GM21737 (cell line): ENCODE measurements at regions not wholly inside any gene's neighbourhood (a gene's known extent, or its start where the extent isn't known, plus 50 kb on each side); places are given as distances from the start of the nearest gene placed in this dataset.
"Not testable (repeated sequence)": the region's sequence is repeated elsewhere in the genome, so short reads cannot be mapped to it uniquely, and the experiment has no call there.

Source experiments
- ATAC-seq: cut with Tn5 transposase; IDR thresholded peaks from one replicate; pipeline ENCODE4 v1.9.1; 2021; ENCODE audit warnings: mild to moderate bottlenecking, moderate library complexity; ENCODE audit not compliant: unreplicated experiment

GRCh38 chr10:62585211-62585775 lies 211.1 kb downstream of the ZNF365 start:
- ATAC-seq: no peak

- ATAC-seq: no peak
Observed at GRCh38 chr10:62587011-62587410, 212.8 kb downstream of the ZNF365 start.

GRCh38 chr10:62588116-62588515 lies 213.9 kb downstream of the ZNF365 start:
- ATAC-seq: no peak

GRCh38 chr10:62589689-62590088 lies 214.8 kb upstream of the ADO start:
- ATAC-seq: no peak

GRCh38 chr10:62590306-62590705 lies 214.2 kb upstream of the ADO start:
- no peak for ATAC-seq

- no peak for ATAC-seq
Observed at GRCh38 chr10:62594093-62594520, 210.4 kb upstream of the ADO start.

GRCh38 chr10:62597226-62597625 lies 207.3 kb upstream of the ADO start:
- ATAC-seq: no peak

- ATAC-seq: no peak
Observed at GRCh38 chr10:62599161-62599560, 205.4 kb upstream of the ADO start.

- not testable (repeated sequence) for ATAC-seq
Observed at GRCh38 chr10:62606551-62606950, 198.0 kb upstream of the ADO start.

GRCh38 chr10:62608189-62608875 lies 196.2 kb upstream of the ADO start:
- ATAC-seq: not testable (repeated sequence)

- ATAC-seq: peak; percentile 63
Observed at GRCh38 chr10:62610649-62611229, 193.8 kb upstream of the ADO start.

- no peak for ATAC-seq
Observed at GRCh38 chr10:62613424-62613823, 191.1 kb upstream of the ADO start.

- ATAC-seq: no peak
Observed at GRCh38 chr10:62613859-62614258, 190.7 kb upstream of the ADO start.

GRCh38 chr10:62614389-62615157 lies 189.9 kb upstream of the ADO start:
- ATAC-seq: peak; percentile 38

- no peak for ATAC-seq
Observed at GRCh38 chr10:62616885-62617590, 187.5 kb upstream of the ADO start.

- no peak for ATAC-seq
Observed at GRCh38 chr10:62617652-62618051, 186.9 kb upstream of the ADO start.

- ATAC-seq: no peak
Observed at GRCh38 chr10:62618054-62618453, 186.5 kb upstream of the ADO start.

GRCh38 chr10:62618576-62619412 lies 185.7 kb upstream of the ADO start:
- peak; percentile 46 for ATAC-seq

- no peak for ATAC-seq
Observed at GRCh38 chr10:62619413-62619738, 185.1 kb upstream of the ADO start.

- ATAC-seq: no peak
Observed at GRCh38 chr10:62620491-62620890, 184.0 kb upstream of the ADO start.
